Smooth muscle cell (in vitro differentiated cells): ENCODE measurements at regions not wholly inside any gene's neighbourhood (a gene's known extent, or its start where the extent isn't known, plus 50 kb on each side); places are given as distances from the start of the nearest gene placed in this dataset.
"Not testable (repeated sequence)": the region's sequence is repeated elsewhere in the genome, so short reads cannot be mapped to it uniquely, and the experiment has no call there.

ENCODE experiments used
- DNase-seq: peaks from one replicate; lab custom pipeline; 2025; ENCODE audit not compliant: unreplicated experiment; lab: John Stamatoyannopoulos, UW
- H2AFZ ChIP-seq: fragments of 200-600 bp; sonication (generic); 2 replicates; pipeline ENCODE4 v1.6.0; 2016; ENCODE audit warnings: antibody characterized with exemption, low read depth, mild to moderate bottlenecking
- H3F3A ChIP-seq: fragments of 200-600 bp; sonication (generic); 2 replicates; pipeline ENCODE4 v1.6.0; 2017; ENCODE audit warnings: antibody characterized with exemption, low read depth
- H3K27ac ChIP-seq: fragments of 200-600 bp; sonication (generic); 2 replicates; pipeline ENCODE4 v1.5.1; 2016; ENCODE audit warnings: low read depth, mild to moderate bottlenecking
- H3K27me3 ChIP-seq: fragments of 200-600 bp; sonication (generic); 2 replicates; pipeline ENCODE4 v1.6.1; 2016; ENCODE audit warnings: low read depth, mild to moderate bottlenecking
- H3K36me3 ChIP-seq: fragments of 200-600 bp; sonication (generic); 2 replicates; pipeline ENCODE4 v1.5.1; 2016; ENCODE audit warnings: low read depth
- H3K4me1 ChIP-seq: fragments of 200-600 bp; sonication (generic); 2 replicates; pipeline ENCODE4 v1.5.1; 2016; ENCODE audit warnings: low read depth
- H3K4me2 ChIP-seq: fragments of 200-600 bp; sonication (generic); 2 replicates; pipeline ENCODE4 v1.6.0; 2016; ENCODE audit warnings: mild to moderate bottlenecking
- H3K4me3 ChIP-seq: fragments of 200-600 bp; sonication (generic); 2 replicates; pipeline ENCODE4 v1.5.1; 2016; ENCODE audit warnings: mild to moderate bottlenecking
- H3K79me2 ChIP-seq: fragments of 200-600 bp; sonication (generic); 2 replicates; pipeline ENCODE4 v1.6.0; 2016; ENCODE audit warnings: low read depth, mild to moderate bottlenecking
- H3K9ac ChIP-seq: fragments of 200-600 bp; sonication (generic); 2 replicates; pipeline ENCODE4 v1.6.0; 2016; ENCODE audit warnings: low read depth
- H3K9me3 ChIP-seq: fragments of 200-600 bp; sonication (generic); replicated peaks from 2 replicates; pipeline ENCODE4 v1.5.1; 2016; ENCODE audit warnings: low read depth
- H4K20me1 ChIP-seq: fragments of 200-600 bp; sonication (generic); 2 replicates; pipeline ENCODE4 v1.6.0; 2016; ENCODE audit warnings: low read depth
- WGBS: methylation state at CpG from one replicate; pipeline ENCODE4 v1.1.7; 2016; ENCODE audit warnings: low lambda C conversion rate; 5-methylcytosine and 5-hydroxymethylcytosine counted together
- TF ChIP-seq, protein P1 (sequence below): fragments of 200-600 bp; sonication (generic); IDR thresholded peaks from 2 replicates; pipeline ENCODE4 v1.5.1; 2017; ENCODE audit warnings: borderline replicate concordance, mild to moderate bottlenecking, antibody characterized with exemption; ENCODE audit not compliant: insufficient read depth, poor library complexity, severe bottlenecking

DNA sequence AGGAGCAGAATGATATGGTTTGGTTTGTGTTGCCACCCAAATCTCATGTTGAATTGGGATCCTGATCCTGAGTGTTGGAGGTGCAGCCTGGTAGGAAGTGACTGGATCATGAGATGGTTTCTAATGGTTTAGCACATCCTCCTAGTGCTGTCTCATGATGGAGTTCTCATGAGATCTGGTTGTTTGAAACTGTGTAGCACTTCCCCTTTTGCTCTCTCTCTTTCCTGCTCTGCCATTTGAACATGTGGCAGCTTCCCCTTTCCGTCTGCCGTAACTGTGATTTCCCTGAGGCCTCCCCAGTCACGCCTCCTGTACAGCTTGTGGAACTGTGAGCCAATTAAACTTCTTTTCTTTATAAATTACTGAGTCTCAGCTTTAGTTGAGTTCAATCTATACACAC is 756.8 kb upstream of the CDH6 start:
- H3K79me2 ChIP-seq, result no peaks in the 10 kb centered on the region
- peaks cover 3% of the 10 kb centered on the region for H3K9me3 ChIP-seq
- H3K36me3 ChIP-seq, result no peaks in the 10 kb centered on the region
- H3K27ac ChIP-seq, result no peak overlapping the region
- DNase-seq, result no peak
- no peak overlapping the region for H2AFZ ChIP-seq
- no peak overlapping the region for H3K4me2 ChIP-seq
- WGBS, result 91% methylated on average over 3 of the region's 3 CpGs
- no peaks in the 10 kb centered on the region for H3K4me1 ChIP-seq
- no peak overlapping the region for H3K4me3 ChIP-seq
- H3K9ac ChIP-seq, result no peak overlapping the region
- TF ChIP-seq, protein P1, sequence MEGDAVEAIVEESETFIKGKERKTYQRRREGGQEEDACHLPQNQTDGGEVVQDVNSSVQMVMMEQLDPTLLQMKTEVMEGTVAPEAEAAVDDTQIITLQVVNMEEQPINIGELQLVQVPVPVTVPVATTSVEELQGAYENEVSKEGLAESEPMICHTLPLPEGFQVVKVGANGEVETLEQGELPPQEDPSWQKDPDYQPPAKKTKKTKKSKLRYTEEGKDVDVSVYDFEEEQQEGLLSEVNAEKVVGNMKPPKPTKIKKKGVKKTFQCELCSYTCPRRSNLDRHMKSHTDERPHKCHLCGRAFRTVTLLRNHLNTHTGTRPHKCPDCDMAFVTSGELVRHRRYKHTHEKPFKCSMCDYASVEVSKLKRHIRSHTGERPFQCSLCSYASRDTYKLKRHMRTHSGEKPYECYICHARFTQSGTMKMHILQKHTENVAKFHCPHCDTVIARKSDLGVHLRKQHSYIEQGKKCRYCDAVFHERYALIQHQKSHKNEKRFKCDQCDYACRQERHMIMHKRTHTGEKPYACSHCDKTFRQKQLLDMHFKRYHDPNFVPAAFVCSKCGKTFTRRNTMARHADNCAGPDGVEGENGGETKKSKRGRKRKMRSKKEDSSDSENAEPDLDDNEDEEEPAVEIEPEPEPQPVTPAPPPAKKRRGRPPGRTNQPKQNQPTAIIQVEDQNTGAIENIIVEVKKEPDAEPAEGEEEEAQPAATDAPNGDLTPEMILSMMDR, result no peak
- no peaks in the 10 kb centered on the region for H3K27me3 ChIP-seq
- H3F3A ChIP-seq, result no peaks in the 10 kb centered on the region
- H4K20me1 ChIP-seq, result no peaks in the 10 kb centered on the region

DNA sequence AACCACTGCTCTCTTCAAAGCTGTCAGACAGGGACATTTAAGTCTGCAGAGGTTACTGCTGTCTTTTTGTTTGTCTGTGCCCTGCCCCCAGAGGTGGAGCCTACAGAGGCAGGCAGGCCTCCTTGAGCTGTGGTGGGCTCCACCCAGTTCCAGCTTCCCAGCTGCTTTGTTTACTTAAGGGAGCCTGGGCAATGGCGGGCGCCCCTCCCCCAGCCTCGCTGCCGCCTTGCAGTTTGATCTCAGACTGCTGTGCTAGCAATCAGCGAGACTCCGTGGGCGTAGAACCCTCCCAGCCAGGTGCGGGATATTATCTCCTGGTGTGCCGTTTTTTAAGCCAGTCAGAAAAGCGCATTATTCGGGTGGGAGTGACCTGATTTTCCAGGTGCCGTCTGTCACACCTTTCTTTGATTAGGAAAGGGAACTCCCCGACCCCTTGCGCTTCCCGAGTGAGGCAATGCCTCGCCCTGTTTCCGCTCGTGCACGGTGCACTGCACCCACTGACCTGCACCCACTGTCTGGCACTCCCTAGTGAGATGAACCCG is 764.5 kb upstream of the CDH6 start:
- not testable (repeated sequence) for H3K36me3 ChIP-seq, H3K27me3 ChIP-seq

DNA sequence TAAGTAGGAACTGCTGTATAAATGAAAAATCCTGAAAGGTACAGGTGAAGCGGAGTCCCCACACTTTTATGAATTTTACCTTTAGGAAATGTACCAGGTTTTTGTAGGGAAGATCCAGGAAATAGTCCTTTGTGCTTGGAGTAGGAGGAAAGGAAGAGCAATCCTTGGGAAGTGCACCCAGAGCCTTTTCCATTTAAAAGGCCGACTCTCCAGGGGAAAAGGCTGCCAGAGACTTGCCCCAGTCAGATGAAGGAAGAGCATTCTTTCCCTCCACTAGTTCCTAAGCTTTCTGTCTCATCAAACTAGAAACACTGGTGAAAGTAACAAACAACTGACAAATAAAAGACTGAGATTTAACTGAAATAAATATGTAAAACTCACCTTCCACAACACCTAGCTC is 779.4 kb upstream of the CDH6 start:
- Histone ChIP-seq H3K36me3 (no peaks in the 10 kb centered on the region), H3K9ac (no peak overlapping the region), H3K27ac (no peak overlapping the region), H3K4me1 (no peaks in the 10 kb centered on the region), H3K9me3 (no peaks in the 10 kb centered on the region), H3K27me3 (no peaks in the 10 kb centered on the region), H3F3A (no peaks in the 10 kb centered on the region), H3K4me3 (no peak overlapping the region), H3K4me2 (no peak overlapping the region), H2AFZ (no peak overlapping the region), H3K79me2 (no peaks in the 10 kb centered on the region), H4K20me1 (no peaks in the 10 kb centered on the region)
- no peak for DNase-seq
- 88% methylated on average over 2 of the region's 2 CpGs for WGBS
- TF ChIP-seq, protein P1, result no peak

More for the DNA sequence above, 764.5 kb upstream of the CDH6 start:
- not testable (repeated sequence) for DNase-seq, H3K9me3 ChIP-seq, H4K20me1 ChIP-seq, H3F3A ChIP-seq, H3K79me2 ChIP-seq, H3K9ac ChIP-seq, H3K4me1 ChIP-seq, H3K27ac ChIP-seq
- 41% methylated on average over 20 of the region's 20 CpGs for WGBS
- peak overlapping the region; percentile 68 for H3K4me2 ChIP-seq
- peak overlapping the region; percentile 44 for H3K4me3 ChIP-seq
- H2AFZ ChIP-seq, result peak overlapping the region; percentile 52

DNA sequence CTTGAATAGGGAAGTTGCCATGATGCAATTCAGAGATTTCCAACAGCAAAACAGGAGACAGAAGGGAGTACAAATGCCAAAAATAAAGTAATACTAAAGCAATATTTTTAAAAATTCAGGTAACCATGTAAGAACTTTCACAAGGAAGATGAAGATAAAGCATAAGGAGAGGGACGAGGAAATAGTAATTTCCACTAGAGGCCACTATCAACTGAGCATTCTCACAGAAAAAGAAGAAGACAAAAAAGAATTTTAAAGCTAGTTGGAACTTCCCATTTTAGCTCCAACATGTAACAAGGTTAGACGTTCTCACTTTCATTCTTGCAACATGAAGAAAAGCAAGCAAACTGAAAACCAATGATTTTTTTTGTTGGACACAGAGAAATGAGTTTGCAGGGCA is 779.9 kb upstream of the CDH6 start:
- Histone ChIP-seq H3K79me2 (no peaks in the 10 kb centered on the region), H3K4me3 (no peak overlapping the region), H3F3A (no peaks in the 10 kb centered on the region), H3K27me3 (no peaks in the 10 kb centered on the region), H3K9ac (no peak overlapping the region), H3K4me2 (no peak overlapping the region), H3K36me3 (no peaks in the 10 kb centered on the region), H2AFZ (peak overlapping the region; percentile 63), H3K27ac (no peak overlapping the region), H4K20me1 (no peaks in the 10 kb centered on the region), H3K4me1 (no peaks in the 10 kb centered on the region), H3K9me3 (no peaks in the 10 kb centered on the region)
- 60% methylated on average over 2 of the region's 2 CpGs for WGBS
- no peak for DNase-seq
- TF ChIP-seq, protein P1, result peak; percentile 11
